ENCODE measurements at regions not wholly inside any gene's neighbourhood (a gene's known extent, or its start where the extent isn't known, plus 50 kb on each side); places are given as distances from the start of the nearest gene placed in this dataset.

DNA sequence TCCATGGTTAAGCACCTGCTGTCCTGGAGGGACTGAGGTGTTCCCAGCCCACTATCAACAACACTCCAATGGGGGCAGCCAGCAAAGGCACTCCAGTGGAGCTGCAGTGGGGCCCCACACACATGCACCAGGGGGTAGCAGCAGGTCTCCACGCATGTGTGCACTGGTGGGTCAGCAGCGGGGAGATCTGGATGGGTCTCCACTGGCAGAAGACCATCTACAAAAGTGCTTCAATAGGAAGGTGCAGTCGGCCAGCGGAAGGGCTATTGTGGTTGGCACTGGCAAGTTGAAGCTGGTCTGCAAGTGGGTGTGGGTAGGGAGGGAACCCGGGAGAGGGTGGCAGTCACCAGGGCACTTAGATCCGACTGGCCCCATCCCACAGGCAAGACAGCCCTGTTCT is 1355.4 kb downstream of the NSUN3 start:
- DNase-seq, result no peak

DNA sequence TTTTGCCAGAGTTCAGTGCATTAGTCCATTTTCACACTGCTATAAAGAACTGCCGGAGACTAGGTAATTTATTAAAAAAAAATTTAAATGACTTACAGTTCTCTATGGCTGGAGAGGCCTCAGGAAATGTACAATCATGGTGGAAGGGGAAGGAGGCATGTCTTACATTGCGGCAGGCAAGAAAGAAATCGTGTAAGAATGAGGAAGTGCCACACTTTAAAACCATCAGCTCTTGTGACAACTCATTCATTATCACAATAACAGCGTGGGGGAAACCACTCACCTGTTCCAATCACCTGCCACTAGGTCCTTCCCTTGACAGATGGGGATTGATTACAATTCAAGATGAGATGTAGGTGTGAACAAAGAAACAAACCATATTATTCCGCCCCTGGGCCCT is 1361.4 kb downstream of the NSUN3 start:
- DNase-seq, result no peak

DNA sequence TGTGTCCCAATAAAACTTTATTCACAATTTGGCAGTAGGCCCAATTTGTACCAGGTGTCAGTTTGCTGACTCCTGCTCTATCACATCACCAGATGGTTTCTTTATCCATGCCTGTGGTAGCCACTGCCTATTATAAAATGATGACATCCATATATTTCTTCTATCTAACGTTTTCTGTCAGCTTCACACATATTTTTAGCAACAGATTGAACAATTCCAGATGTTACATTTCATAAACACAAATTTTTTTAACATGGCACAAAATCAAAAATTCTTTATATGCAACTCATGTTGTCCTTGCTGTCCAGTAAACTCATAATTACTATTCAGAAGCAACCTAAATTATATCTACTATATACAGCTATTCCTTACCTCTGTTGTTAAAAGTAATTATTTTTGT is 1371.6 kb downstream of the NSUN3 start:
- DNase-seq, result no peak

DNA sequence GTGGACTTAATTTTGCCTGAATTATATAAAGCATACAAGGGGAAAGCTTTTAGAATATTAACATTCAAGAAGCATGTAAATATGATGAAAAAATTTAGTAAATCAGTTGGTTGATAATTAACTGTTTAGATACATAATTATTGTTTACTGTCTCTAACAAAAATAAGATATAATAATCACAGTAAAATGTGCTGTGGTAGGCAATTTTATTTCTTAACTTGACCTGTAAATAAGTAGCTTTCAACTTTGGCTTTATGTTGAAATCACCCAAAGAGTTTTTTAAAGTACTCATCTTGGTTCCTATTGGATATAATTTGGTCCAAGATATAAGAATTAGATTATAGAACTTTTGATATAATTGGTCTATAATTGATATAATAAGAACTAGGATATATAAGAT is 1374.5 kb downstream of the NSUN3 start:
- DNase-seq, result no peak

DNA sequence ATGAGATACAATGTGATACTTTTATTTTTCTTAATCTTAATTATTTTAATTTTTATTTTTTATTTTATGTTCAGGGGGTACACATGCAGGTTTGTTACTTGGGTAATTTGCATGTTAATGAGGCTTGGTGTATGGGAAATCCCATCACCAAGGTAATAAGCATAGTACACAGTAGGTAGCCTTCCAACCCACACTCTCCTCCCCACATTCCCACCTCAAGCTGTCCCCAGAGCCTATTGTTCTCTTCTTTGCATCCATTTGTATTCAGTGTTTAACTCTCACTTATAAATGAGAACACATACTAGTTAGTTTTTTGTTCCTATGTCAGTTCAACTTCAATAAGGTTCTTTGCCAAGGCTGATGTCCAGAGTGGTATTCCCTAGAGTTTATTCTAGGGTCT is 1375.4 kb downstream of the NSUN3 start:
- DNase-seq, result no peak

DNA sequence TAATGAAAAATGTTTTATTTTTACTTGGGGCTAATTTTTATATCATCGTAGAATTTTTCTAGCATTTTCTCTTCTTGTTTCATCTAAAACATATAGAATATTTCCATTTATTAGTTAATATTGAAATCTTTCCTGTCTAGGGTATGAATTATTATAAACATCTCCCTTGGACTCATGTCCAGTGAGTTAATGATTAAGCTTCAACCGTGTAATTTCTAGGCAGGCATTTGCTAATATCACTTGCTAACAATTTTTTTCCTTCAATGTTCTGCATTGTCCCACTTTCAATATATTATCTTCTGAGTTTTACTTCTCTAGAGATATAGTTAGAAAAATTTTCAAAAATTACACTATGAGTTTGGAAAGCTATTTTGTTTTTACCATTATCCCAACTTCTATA is 1371.6 kb upstream of the EPHA6 start:
- DNase-seq, result no peak

DNA sequence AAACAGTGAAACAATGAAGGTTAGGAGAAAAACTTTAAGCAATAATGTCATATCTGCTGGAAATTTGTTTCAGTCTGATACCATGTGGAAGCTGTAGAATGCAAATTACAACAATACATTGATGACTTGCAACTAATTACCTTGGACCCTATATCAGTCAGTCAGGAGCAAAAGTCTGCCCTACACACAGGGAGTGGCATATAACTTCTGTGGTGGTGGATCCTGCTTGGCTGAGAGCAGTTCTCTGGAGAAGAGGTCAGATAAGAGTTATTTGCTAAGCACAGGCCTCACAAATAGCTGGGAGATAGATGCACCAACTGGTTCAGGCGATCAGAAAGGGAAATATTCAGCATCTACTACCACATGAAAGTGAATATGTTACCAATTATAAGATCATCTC is 1364.6 kb upstream of the EPHA6 start:
- DNase-seq, result no peak

DNA sequence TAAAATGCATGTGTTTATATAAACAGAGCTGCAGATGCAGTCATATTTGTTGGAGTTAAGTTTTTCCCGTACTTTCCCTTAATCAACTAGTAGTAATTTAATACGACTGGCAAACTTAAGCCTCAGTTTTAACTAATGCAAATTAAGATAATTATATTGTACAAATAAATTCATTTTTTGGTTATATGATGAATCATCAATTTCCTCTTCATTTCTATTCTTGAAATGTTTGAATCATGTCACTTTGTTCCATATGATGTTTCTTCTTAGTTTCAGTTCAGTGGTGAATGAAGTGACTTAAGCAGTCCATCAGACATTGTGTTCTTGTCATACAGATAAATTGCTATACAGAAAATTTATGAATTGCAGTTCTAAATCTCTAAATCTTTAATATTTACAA is 1361.2 kb upstream of the EPHA6 start:
- no peak for DNase-seq

DNA sequence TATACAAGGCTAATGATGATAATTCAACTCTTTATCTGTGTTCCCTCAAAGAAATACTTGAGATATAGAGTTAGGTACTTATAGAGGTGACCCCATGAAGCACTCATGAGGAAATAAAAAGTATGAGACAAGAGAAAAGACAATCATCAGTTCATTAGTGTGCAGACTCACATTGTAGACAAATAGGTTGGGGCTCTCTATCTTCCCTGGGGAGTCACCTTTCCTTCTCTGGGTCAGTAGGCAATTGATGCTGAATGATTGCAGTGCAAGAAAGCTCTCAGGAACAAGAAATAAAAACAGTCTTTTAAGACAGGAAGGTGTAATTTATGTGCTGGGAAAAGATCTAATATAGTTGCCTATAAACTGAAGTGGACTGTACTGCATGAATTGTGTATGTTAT is 1357.6 kb upstream of the EPHA6 start:
- DNase-seq, result no peak

DNA sequence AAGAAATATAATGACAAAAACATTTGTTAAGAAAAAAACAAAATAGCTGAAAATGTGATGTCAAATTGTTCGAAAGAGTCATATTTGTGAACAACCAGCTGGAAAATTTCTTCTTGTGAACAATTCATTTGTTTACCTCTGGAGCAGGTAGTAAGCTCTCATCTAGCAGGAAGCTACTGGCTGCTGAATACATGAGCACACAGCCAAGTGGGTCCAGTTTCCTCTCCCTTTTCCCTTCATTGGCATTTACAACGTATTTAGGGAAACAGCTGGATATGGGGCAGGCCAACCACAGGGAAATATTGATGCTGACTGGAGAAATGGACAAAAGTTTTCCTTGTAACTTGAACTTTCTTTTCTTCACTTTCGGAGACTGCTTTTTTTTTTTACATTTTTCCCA is 1354.7 kb upstream of the EPHA6 start:
- no peak for DNase-seq

DNA sequence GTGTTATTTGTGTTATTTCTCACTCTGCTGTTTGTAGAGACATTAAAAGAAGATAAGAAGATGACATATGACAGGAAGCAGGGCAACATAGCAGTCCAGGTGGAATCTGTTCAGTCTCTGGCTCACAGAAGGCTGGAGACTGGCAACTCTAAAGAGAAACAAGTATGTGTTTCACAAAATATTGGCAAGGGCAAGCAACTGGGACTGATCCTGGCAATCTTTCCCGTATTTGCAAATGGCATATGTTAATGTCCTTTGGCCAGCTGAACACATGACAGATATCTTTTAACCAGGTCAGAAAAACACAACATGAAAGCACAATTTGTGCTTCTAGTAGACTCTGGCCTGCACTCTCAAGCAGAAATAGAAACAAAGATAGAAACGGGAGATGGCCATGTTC is 1354.1 kb upstream of the EPHA6 start:
- no peak for DNase-seq

DNA sequence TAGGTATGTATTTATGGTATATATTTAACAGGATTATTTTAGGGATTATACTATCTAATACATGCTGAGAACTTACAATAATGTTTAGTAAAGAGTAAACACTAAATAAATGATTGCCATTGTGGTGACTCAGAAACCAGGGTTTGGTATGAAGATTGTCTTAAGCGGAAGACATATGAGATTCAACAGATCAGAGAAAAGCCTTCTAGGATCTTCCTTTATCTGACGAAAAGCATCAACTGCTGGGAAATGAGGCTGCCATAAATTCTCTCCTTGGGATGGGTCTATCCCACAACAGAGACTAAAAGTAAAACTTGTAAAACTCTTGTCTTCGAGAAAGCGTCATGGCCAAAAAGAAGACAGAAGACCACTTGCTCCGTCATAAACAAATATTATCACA is 1352.2 kb upstream of the EPHA6 start:
- DNase-seq, result no peak

DNA sequence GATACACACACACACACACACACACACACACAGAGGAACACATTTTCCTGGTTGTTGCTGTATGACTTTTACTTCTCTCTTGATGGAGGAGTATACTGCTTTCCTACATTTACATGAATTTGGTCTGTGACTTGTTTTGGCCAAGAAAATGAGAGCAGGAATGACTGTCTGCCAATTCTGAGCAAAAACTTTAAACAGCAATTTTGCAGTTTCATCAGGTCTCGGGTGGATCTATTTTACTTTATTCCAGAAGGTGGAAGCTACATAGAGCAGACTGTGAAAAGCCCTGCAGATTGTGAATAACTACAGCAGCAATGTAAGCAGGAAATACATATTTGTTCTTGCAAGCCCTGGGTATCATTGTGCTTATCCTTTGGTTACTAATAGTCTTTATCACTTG is 1350.0 kb upstream of the EPHA6 start:
- DNase-seq, result no peak

DNA sequence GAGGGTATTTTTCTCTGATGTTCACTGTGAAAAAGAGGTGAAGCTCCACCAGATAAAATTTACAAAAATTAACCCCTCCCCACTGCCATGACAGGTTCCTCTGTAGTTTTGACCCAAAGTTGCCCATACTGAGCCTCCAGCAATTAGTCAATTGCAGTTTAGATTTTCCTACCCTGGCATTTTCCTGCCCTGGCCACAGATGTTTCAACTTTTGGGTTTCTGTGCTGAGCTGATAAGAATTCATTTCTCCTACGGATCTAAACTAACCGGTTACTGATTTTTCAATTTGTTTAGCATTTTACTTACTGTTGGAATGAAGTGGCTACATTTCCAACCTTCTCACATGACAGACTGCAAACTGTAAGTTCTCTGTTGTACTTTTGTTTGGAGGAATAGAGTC is 1346.1 kb upstream of the EPHA6 start:
- no peak for DNase-seq

DNA sequence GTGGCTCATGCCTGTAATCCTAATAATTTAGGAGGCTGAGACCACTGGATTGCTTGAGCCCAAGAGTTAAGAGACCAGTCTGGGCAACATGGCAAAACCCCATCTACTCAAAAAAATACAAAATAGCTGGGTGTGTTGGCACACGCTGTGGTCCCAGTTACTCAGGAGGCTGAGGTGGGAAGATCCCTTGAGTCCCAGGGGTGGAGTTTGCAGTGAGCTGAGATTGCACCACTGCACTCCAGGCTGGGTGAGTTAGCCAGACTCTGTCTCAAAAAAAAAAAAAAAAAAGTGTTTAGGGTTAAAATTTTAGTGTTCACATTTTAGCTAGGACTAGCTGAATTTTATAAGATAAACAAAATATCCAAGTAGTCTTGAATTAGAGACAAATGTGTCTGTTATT is 1340.1 kb upstream of the EPHA6 start:
- DNase-seq, result no peak

DNA sequence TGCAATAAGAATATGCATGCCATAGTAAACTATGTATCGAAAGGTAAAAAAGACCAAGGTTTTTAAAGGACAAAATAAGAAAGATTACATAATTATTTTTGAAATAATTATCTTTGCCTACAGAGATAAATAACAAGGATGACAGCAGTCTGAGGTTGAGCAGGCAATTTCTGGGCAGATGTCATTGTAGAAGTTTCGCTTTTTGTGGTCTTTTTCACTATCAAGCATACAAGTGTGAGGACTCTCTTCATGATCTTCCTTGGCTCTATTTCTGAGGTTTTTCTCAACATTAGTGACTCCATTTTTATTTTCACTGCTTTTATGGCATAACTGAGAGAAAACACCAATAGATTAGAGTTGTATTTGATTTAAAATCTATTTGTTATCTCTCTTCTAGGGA is 1337.9 kb upstream of the EPHA6 start:
- DNase-seq, result no peak

DNA sequence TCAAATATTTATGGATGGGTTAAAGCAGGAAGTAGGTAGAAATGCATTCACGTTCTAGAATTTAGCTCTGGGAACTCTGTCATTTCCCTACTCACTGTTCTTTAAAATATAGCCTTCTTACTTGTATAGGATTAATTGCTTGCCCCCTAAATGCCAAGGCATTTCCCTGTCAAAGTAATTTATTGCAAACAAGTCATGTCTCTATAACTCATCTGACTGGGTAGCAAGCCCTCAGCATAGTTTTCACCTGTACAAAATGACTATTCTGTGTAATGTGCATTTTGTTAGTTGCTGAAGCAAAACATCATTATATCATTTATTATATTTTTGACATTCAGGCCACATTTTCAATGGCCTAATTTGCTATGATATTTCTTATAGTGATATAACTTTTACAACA is 1308.2 kb upstream of the EPHA6 start:
- DNase-seq, result no peak

DNA sequence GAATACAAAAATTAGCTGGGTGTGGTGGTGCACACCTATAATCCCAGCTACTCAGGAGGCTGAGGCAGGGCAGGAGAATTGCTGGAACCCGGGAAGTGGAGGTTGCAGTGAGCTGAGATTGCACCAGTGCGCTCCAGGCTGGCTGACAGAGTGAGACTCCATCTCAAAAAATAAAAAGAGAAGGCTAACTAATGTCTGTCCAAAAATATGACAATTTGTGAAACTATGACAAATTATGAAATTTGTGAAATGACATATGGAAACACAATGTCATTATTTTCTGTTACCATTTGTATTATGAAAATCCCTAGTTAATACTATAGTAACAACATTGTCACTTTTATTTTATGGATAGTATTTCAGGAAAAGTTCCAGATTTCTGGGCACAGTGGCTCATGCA is 1306.3 kb upstream of the EPHA6 start:
- DNase-seq, result no peak

DNA sequence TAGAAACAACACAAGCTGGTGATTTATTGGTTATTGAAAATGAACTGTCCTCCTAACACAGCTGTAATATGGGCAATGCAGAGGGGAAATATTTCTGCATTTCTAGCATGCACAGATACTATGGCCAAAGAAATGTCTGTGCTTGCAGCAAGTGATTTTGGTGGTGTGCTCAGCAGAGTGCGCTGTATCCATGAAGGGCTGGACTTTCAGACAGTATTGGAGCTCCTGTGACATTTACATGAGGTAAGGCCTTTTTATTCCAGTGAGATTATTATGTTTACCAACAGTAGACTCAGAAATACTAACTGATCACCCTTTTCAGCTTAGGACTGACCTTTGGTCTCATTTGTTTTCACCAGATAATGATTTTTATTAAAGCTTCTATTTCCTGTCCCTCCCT is 1302.6 kb upstream of the EPHA6 start:
- no peak for DNase-seq

DNA sequence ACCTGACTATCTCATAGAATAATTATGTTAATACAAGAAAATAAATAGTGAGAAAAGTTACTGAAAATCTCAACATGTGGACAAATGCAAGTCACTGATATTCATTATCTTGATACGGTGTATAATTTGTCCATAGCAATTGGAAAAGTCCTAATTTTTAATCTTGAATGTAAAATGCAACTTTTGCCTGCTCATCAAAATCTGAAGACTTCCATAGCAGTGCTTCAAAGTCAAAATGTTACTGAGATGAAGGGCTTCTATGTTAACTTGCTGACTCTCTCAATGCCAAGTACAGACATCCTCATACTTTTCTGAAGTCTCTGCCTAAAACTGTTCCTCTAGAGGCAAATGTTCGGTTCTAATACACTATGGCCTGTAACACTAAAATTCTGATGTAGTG is 1300.1 kb upstream of the EPHA6 start:
- no peak for DNase-seq

DNA sequence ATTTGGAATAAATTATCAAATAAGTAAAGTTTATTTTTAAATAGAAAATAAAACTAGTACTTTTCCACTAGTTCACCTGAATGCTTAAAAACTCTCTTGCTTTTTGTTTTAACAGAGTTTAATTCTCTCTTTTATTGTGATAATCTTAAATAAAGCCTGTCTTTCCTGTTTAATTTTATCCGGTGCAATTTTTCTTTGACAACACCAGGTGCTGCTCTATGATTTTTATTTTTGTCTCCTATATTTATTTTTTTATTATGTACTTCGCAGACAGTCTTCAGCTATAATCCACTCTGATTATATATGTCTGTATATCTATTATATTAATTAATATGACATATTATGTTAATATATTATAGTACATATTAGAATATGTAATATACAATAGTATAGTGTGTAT is 1293.0 kb upstream of the EPHA6 start:
- DNase-seq, result no peak

DNA sequence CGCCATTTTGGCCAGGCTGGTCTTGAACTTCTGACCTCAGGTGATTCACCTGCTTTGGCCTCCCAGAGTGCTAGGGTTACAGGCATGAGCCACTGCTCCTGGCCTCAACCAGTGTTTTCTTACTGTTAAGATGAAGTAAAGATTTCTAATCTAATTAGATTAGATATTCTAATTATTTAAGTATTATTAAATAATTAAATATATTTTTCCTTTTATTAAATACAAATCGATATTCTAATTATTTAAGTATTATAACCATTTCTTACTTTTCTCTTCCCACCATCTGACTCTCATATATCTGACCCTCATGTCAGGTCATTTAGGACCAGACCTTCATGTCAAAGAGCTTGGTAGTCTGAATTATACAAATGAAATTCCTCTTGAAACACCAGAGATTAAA is 1291.9 kb upstream of the EPHA6 start:
- no peak for DNase-seq

DNA sequence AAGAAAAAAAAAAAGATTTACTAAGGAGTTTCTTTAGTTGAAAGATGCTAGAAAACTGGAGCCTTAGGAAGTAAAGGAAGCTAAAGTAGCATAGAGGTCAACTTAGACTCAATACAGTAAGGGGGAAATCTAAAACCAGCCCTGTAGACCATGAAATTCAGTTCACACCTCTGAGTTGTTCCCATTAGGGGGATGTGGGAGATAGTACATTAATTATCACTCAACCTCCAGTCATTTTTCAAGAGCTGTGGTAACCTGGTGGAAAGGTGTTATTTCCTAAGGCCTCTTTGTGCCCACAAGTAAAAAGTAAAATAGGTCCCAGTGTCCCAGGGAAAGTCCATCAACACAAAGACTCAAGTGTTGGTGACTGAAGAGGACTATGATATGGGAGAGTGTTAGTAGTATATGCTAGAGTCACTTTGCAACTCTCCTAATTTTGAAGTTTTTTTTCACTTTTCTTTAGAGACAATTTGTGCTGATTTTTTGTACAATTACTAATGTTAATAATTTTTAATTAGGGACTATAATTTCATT is 1274.4 kb upstream of the EPHA6 start:
- no peak for DNase-seq

DNA sequence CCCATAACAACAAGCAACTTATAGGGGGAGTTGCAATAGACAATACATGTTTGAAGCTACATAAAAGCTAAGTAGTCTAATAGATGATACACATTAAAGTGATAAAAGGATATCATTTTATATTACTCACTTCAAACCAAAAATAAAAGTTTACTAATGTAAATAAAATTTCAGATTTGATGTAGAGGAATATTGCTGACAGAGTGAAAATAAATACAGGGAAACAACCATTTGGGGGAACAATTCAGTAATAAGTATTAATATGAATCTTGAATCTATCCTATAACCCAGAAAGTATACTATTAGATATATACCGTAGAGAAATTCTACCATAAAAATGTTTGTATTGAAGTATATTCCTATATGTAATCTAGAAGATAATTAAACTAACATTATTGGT is 1248.9 kb upstream of the EPHA6 start:
- DNase-seq, result no peak

DNA sequence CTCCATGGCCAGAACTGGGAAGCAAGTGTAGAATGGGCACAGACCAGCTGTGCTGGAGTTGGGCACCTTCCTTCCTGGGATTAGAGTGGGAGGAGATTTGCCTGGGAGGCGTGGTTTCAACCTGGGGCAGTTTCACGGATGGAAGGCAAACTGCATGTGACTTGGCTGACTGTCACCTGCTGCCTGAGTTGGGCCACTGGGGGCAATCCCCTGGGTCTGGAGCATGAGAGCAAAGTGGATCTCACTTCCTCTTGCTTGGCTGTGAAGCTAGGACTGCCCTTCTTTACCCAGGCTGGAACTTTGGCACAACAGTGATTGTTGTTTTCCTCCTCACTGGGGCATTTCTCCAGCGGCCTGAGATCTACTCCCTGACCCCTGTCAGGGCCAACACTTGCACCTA is 1247.0 kb upstream of the EPHA6 start:
- no peak for DNase-seq

DNA sequence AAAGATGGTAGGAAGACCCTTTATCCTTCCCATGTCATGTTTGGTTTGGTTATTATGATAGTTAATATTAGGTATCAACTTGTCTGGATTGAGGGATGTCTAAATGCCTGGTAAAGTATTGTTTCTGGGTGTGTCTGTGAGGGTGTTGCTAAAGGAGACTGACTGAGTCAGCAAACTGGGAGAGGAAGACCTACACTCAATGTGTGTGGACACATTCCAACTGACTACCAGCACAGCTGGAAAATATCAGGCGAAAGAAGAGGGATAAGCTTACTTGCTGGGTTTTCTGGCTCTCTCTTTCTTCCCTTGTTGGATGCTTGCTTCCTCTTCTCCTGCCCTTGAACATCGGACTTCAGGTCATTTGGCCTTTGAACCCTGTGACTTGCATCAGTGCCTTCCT is 1227.6 kb upstream of the EPHA6 start:
- DNase-seq, result no peak

Measured in stimulated activated CD4-positive, alpha-beta T cell treated with anti-CD3 and anti-CD28 coated beads, Interleukin-1b, Interleukin-23, amount 100 ng/mL, for 48 hours (primary cell).